ENCODE measurements at regions not wholly inside any gene's neighbourhood (a gene's known extent, or its start where the extent isn't known, plus 50 kb on each side); places are given as distances from the start of the nearest gene placed in this dataset.

DNA sequence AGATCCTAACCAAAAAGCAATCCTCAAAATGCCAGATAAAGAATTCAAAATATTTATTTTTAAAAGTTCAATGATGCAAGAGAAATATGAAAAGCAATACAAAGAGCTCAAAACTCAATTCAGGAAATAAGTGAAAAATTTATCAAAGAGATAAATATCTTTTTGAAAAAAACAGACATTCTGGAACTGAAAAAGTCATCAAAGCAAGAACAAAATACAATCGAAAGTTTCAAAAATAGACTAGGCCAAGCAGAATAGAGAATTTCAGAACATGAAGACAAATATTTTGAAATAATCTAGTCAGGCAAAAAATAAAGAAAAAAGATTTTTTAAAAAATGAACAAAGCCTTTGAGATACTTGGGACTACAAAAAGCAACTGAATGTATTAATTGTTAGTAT, 83.4 kb upstream of the STT3B start:
- TF ChIP-seq GATA2 (IDR thresholded peaks at IDR 0.05; ENCODE audit: low read depth, low read length) (no peak), GATA3 (IDR thresholded peaks at IDR 0.05; ENCODE audit: low read depth, low read length) (no peak)

All from SH-SY5Y (cell line).